Subcutaneous abdominal adipose tissue (tissue), 5 donors: ENCODE measurements at regions not wholly inside any gene's neighbourhood (a gene's known extent, or its start where the extent isn't known, plus 50 kb on each side); places are given as distances from the start of the nearest gene placed in this dataset.

Experiments used
- H3K27ac ChIP-seq: one replicate; pipeline ENCODE4 v1.7.0; 2013; ENCODE audit warnings: low read depth, mild to moderate bottlenecking, inconsistent platforms, low read length, moderate library complexity
- H3K27me3 ChIP-seq, 5 donors: one replicate each; pipeline ENCODE4 v1.7.0; 2013; ENCODE audit warnings: low read length in 5 of 5, inconsistent platforms in 1 of 5; ENCODE audit not compliant: control insufficient read depth in 5 of 5, insufficient read depth in 4 of 5
- H3K36me3 ChIP-seq, 5 donors: one replicate each; pipeline ENCODE4 v1.7.0; 2013; ENCODE audit warnings: low read length in 5 of 5; ENCODE audit not compliant: control insufficient read depth in 5 of 5, insufficient read depth in 5 of 5
- H3K4me1 ChIP-seq, 5 donors: one replicate each; pipeline ENCODE4 v1.7.0; 2013; ENCODE audit warnings: low read length in 5 of 5, mild to moderate bottlenecking in 3 of 5, moderate library complexity in 1 of 5; ENCODE audit not compliant: control insufficient read depth in 5 of 5, insufficient read depth in 5 of 5
- H3K4me3 ChIP-seq, 5 donors: one replicate each; pipeline ENCODE4 v1.7.0; 2013; ENCODE audit warnings: low read length in 5 of 5, low read depth in 1 of 5
- H3K9ac ChIP-seq, 5 donors: one replicate each; pipeline ENCODE4 v1.7.0; 2013; ENCODE audit warnings: low read length in 5 of 5, mild to moderate bottlenecking in 4 of 5, moderate library complexity in 3 of 5
- H3K9me3 ChIP-seq, 5 donors: one replicate each; pipeline ENCODE4 v1.7.0; 2013; ENCODE audit warnings: low read length in 5 of 5; ENCODE audit not compliant: control insufficient read depth in 5 of 5
- donor health status: healthy.
- donor health status: healthy.
- donor health status: healthy.
- donor health status: healthy.
- donor health status: healthy.

- H3K27ac ChIP-seq: no peak overlapping the region
- H3K9ac ChIP-seq: no peak overlapping the region
- H3K27me3 ChIP-seq: no peaks in the 10 kb centered on the region
- no peaks in the 10 kb centered on the region for H3K36me3 ChIP-seq
- no peaks in the 10 kb centered on the region for H3K4me1 ChIP-seq
- H3K4me3 ChIP-seq: no peak overlapping the region
- no peaks in the 10 kb centered on the region for H3K9me3 ChIP-seq
These were observed 414.1 kb downstream of the MLLT3 start for GRCh38 chr9:20208226-20208625.

- Histone ChIP-seq H3K36me3 (no peaks in the 10 kb centered on the region), H3K27me3 (no peaks in the 10 kb centered on the region), H3K9ac (no peak overlapping the region), H3K4me1 (peaks cover 0 to 3% (median 0%) of the 10 kb centered on the region in 5 donors), H3K9me3 (no peaks in the 10 kb centered on the region), H3K4me3 (no peak overlapping the region), H3K27ac (no peak overlapping the region)
These were observed 415.1 kb downstream of the MLLT3 start for GRCh38 chr9:20207176-20207575.

DNA sequence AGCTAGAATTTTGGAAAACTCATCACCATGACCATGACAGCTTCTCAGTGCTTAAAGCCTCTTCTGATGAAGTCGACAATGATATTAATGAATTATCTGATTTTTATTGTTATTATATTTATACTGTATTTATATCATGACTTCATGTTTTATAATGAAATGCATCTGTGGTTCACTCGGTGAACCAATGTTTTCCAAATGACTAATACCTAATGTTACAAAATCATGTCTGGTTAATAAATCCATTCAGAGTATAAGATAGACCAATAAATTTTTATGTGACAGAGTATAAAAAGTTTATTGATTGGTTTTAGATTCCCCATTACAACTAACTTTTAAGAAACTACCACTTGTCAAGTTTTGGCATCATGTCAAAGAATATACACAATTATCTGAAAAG is 416.5 kb downstream of the MLLT3 start:
- Histone ChIP-seq H3K4me3 (no peak overlapping the region), H3K4me1 (peaks cover 0 to 15% (median 8%) of the 10 kb centered on the region in 5 donors), H3K9ac (no peak overlapping the region), H3K36me3 (no peaks in the 10 kb centered on the region), H3K27me3 (no peaks in the 10 kb centered on the region), H3K27ac (no peak overlapping the region), H3K9me3 (no peaks in the 10 kb centered on the region)

GRCh38 chr9:20200991-20201431 is 412.2 kb upstream of the SLC24A2 start:
- no peak overlapping the region for H3K4me3 ChIP-seq
- no peak overlapping the region for H3K27ac ChIP-seq
- peaks cover 0 to 6% (median 2%) of the 10 kb centered on the region in 5 donors for H3K9me3 ChIP-seq
- no peak overlapping the region for H3K9ac ChIP-seq
- H3K36me3 ChIP-seq: no peaks in the 10 kb centered on the region
- no peaks in the 10 kb centered on the region for H3K27me3 ChIP-seq
- H3K4me1 ChIP-seq: peaks cover 0 to 18% (median 8%) of the 10 kb centered on the region in 5 donors

- Histone ChIP-seq H3K27ac (no peak overlapping the region), H3K9ac (no peak overlapping the region), H3K36me3 (no peaks in the 10 kb centered on the region), H3K4me1 (peaks cover 0 to 18% (median 8%) of the 10 kb centered on the region in 5 donors), H3K9me3 (peaks cover 0 to 7% (median 3%) of the 10 kb centered on the region in 5 donors), H3K27me3 (no peaks in the 10 kb centered on the region), H3K4me3 (no peak overlapping the region)
These were observed 411.7 kb upstream of the SLC24A2 start for GRCh38 chr9:20200581-20200980.

DNA sequence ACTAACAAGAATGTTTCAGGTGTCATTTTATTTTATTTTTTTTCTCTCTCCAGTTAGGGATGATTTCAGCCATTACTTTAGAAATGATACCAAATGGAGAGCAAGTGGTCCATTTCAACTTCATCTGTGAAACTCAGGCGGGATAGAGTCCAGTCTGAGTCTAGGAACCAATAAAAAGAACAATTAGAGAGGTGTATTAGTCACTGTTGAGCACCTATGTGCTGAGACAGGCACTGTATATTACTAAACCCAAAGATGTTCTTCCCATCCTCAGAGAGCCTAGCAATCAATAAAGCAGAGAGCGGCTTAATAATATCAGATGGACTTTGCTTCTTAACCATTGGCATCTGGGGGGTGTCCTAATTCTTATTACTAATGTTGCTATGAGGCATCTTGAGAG is 410.3 kb upstream of the SLC24A2 start:
- Histone ChIP-seq H3K9me3 (peaks cover 0 to 11% (median 3%) of the 10 kb centered on the region in 5 donors), H3K27me3 (no peaks in the 10 kb centered on the region), H3K27ac (no peak overlapping the region), H3K4me3 (no peak overlapping the region), H3K36me3 (no peaks in the 10 kb centered on the region), H3K9ac (no peak overlapping the region), H3K4me1 (peaks cover 0 to 18% (median 8%) of the 10 kb centered on the region in 5 donors)

DNA sequence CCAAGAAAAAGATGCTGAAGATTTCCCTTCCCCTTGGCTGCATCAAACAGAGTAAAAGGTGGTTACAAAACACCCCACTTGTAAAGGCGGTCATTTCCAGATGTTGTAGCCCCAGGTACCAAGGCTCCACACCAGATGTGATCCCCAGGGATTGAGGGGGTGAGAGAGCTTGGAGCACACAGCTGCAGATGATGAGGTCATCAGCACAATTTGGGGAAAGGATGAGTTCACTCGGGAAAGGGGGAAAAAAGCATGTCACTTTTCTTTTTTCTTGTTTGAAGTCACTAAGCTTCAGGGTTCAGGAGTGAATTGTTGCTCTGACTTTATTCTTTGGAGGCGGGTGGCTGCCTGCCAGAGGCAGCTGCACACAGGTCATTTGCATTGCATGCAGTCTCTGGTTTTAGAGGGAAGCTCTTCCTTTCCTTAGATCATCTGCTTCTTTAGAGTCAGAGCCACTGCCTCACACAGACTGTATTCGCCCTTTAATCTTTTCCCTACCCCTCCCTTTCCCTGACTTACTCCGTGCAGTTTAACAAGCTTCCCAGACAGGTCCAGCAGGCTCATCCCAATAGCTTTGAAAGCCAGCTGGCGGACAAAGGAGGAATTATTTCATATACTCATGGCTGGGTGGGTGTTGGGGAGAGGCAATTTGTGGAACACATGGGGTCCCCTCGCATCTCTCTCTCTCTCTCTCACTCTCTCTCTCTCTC is 409.3 kb upstream of the SLC24A2 start:
- Histone ChIP-seq H3K27ac (no peak overlapping the region), H3K9ac (no peak overlapping the region), H3K4me1 (peaks cover 0 to 18% (median 8%) of the 10 kb centered on the region in 5 donors), H3K9me3 (peaks cover 0 to 11% (median 3%) of the 10 kb centered on the region in 5 donors), H3K27me3 (no peaks in the 10 kb centered on the region), H3K4me3 (no peak overlapping the region), H3K36me3 (no peaks in the 10 kb centered on the region)

DNA sequence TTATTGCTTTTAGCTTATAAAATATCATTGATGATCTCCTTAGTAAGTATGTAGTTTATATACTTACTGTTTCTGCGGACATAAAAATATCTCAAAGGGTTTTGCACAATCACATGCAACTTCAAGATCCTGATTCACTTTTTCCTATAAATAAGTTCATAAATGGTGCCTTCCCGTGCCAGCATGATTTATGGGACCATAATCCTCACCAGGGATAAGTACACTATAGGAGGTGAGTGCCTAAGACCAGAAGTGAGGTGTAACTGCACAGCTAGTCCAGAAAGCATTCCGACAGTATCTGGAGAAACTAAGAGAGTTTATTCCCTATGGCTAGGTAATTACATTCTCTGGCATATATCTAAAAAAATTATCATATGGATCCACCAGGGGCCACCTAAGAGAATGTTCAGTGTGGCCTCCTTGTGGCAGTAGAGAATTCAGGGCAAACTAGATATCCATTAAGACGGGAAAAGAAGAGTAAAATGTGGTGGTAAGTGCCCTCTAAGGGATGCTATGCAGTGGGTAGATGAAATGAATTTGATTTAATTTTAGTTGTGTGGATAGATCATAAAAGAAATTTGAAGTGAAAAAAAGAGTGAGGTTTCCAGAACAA is 402.5 kb upstream of the SLC24A2 start:
- H3K27ac ChIP-seq: no peak overlapping the region
- H3K4me1 ChIP-seq: no peaks in the 10 kb centered on the region
- no peaks in the 10 kb centered on the region for H3K36me3 ChIP-seq
- no peak overlapping the region for H3K4me3 ChIP-seq
- peaks cover 0 to 11% (median 3%) of the 10 kb centered on the region in 5 donors for H3K9me3 ChIP-seq
- peaks cover 0 to 5% (median 0%) of the 10 kb centered on the region in 5 donors for H3K27me3 ChIP-seq
- no peak overlapping the region for H3K9ac ChIP-seq

GRCh38 chr9:20189871-20190270 is 401.0 kb upstream of the SLC24A2 start:
- H3K9ac ChIP-seq: no peak overlapping the region
- no peaks in the 10 kb centered on the region for H3K36me3 ChIP-seq
- peaks cover 0 to 5% (median 0%) of the 10 kb centered on the region in 5 donors for H3K27me3 ChIP-seq
- no peaks in the 10 kb centered on the region for H3K4me1 ChIP-seq
- H3K9me3 ChIP-seq: peaks cover 0 to 2% (median 0%) of the 10 kb centered on the region in 5 donors
- H3K27ac ChIP-seq: no peak overlapping the region
- no peak overlapping the region for H3K4me3 ChIP-seq

DNA sequence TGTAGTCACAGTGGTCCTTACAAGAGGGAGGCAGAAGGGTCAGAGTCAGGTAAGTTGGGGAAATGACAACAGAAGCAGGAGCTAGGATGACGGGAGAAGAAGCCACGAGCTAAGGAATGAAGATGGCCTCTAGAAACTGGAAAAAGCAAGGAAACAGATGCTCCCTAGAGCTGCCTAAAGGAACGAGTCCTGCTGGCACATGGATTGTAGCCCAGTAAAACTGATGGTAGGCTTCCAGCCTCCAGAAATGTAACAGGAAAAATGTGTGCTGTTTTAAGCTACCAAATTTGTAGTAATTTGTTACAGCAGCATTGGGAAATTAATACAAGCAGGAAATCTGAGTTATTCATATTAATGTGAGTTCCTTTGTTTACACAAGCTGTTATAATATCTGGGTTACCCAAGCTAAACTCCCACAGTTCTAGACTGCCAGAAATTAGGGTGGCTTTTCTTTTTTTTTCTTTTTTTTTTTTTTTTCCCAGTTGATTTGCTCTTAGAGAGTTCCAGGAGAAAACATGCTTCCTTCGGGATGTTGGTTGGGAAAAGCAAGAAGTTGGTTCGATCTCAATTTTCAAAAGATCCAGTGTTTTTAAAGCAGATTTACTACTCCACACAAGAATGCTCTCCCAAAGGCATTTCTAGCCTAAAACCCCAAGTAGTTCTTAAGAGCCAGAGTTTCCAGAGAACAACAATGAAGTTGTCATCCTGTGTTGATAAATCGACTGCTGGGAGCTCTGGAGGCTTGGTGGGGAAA is 400.0 kb upstream of the SLC24A2 start:
- Histone ChIP-seq H3K27me3 (peaks cover 0 to 5% (median 0%) of the 10 kb centered on the region in 5 donors), H3K4me1 (no peaks in the 10 kb centered on the region), H3K9me3 (peaks cover 0 to 2% (median 0%) of the 10 kb centered on the region in 5 donors), H3K36me3 (no peaks in the 10 kb centered on the region), H3K27ac (no peak overlapping the region), H3K9ac (no peak overlapping the region), H3K4me3 (no peak overlapping the region)
